ENCODE measurements at regions not wholly inside any gene's neighbourhood (a gene's known extent, or its start where the extent isn't known, plus 50 kb on each side); places are given as distances from the start of the nearest gene placed in this dataset.
A peak's percentile ranks its signal among the peaks of the same experiment; 100 is the strongest.

DNA sequence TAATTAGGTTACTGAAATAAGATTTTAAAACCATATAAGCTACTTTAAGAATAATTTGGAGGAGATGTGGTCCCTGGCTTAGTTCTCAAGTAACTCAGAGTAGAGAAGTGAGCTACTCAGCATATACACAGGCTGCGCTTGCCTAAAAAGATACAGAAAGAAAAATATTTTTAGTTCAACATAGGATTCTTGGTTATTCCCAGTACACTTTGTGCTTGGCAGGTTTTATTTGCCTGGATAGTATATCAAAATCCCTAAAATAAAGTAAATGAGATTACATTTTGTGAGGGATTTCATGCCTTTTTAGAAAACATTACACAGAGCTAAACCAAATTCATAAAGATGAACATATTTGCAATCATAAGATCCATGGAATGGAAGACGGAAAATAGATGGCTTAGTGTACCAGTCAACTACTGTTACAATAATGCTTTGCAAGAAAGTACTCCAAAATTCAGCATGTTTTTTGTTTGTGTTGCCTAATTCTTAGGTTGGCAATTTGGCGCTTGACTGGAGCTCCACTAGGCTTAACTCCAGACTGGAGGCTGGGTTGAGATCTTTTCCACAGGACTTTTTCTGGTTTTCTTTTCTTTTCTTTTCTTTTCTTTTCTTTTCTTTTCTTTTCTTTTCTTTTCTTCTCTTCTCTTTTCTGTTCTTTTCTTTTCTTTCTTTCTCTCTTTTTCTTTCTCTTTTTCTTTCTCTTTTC is 600.5 kb upstream of the SYT4 start:
- no peak for DNase-seq

GRCh38 chr18:43879415-43879814 is 602.1 kb upstream of the SYT4 start:
- DNase-seq, result no peak

DNA sequence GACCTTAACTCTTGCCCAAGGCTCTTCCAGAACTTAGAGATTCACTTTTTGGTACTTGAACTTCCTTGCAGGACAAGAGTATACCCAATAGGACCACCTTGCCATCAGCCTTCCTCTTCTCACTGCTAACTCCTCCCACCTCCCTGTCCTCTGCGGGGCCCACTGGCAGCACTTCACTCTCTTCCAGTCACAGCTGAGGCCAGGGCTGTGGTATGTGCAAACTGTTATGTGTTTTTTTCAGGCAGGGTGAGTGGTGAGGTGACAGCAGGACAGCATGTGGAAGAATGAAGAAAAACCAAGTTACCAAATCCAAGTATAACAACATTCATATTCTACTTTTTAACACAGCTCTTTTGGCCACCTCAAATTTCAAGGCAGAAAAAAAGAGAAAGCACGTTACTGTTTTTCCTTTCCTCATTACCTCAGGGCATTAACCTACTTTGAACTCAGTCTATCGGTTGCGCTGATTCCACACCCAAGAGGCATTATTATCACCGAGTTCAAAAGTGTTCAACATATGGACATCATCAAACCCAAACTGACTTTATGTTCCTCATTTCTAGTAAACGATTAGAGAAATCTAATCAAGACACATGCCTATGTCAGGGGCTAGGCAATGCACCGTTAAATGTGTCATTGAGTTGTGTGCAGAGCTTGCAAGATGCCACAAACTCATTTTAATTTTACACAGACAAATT is 605.2 kb upstream of the SYT4 start:
- no peak for DNase-seq

GRCh38 chr18:43883886-43884285 is 606.6 kb upstream of the SYT4 start:
- no peak for DNase-seq

- no peak for DNase-seq
These were observed 609.1 kb upstream of the SYT4 start for GRCh38 chr18:43886341-43886740.

GRCh38 chr18:43887491-43887890 is 610.2 kb upstream of the SYT4 start:
- DNase-seq, result no peak

GRCh38 chr18:43888598-43888997 is 611.3 kb upstream of the SYT4 start:
- DNase-seq, result no peak

DNA sequence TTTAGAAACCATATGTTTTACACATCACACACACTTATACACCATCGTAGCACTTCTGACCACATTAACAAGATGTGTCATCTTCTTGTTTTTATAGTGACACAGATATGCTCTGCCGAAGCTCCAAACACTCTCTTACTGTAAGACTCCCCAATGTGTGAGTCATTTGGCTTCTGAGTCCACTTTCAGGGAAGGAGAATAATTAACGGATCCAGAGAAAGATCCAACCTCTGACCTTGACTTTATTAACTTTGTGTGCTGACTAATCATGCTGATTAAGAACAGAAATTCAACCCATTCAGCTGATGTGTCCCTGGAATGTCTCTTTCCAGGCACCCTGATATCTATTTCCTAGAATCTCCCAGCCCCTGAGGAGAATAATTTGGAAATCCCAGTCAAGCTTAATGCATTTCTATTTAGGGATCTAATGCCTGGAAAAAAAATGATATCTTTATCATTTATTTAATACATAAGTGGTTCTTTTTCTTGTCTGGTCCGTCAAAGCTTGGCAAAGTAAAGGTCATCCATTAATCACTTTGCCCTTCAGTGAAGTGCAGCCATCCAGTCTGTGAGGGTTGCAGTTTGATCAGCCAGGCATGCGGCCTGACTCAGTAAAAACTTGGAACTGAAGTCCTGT is 615.8 kb upstream of the SYT4 start:
- no peak for DNase-seq

DNA sequence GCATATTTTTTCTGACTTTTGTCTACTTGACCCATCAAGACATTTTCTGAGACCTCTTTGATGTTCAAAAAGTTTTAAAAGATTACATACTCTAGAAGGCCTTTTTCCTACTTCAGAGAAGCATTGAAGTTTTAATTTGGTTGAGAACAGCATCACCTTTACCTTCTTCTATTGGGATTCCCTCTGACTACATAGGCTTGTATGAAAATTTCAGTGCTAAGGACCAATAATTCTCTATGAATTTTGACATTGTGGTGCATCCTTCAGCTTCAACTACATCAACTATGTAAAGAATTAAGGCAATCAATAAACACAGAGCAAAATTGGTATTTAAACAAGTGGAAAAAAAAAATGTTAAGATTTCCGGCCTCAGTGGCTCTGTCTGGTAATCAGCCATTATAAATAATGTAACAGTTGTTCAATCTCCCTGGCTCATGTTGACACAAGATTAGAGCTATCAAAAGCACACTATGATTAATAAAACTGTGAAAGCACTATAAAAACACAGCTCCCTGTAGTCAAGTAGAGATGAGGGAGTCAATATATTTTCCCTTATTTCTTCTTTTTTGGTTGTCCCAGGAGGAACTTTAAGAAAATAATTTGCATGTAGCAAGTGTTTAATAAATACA is 627.0 kb upstream of the SYT4 start:
- no peak for DNase-seq

GRCh38 chr18:43914018-43914417 is 636.7 kb upstream of the SYT4 start:
- DNase-seq, result no peak

GRCh38 chr18:43916984-43917383 is 639.7 kb upstream of the SYT4 start:
- no peak for DNase-seq

DNA sequence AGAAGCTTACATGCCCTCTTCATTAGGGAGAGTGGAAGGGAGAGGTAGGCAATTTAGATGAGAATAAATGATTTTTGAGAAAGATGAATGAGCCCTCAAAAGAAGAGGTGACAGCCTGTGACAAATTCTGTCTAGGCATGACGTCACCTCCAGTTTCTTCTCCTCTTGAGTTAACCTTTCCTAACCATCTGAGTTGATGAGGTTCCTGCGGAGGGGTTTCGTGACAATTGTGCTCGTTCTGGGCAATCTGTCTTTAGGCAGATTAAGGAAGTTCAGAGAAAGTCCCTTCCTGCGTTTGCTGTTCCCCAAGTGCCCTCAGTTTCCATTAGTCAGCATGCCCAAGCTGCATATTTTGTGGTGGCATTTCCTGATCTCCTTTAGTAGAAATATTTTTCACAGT is 640.2 kb upstream of the SYT4 start:
- DNase-seq, result no peak

DNA sequence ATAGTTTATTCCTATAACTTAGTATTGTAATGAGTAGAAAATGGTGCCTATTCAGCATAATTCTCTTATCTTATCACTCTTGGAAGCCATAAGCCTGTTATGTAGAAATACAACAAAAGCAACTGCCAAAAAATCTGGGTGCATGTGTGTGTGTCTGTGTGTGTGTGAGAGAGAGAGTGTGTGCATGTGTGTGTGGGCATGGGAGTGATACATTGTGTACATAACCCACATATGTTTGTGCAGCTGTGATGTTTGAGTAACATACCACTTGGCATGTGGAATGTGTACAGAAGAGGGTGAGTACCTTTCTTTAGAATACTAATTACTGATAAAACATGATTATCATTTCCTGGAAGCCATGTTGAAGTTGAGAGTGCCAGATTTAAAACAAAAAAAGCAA is 642.3 kb upstream of the SYT4 start:
- DNase-seq, result peak; percentile 65 to 69

DNA sequence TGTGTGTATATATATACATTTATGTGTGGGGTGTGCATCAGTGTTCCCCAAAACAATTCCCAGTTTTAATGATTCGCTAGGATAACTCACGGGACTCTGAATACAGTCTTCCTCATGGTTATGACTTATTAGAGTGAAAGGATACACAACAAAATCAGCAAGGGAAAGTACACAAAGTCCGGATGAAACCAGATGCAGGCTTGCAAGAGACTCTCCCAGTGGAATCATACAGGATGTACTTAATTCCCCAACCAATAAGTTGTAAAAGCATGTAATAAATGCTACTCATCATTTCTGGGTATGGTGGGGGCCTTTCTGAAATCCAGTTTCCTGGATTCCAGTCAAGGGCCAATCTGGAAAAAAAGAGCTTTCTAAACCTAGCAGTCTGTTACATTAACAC is 654.1 kb upstream of the SYT4 start:
- no peak for DNase-seq

GRCh38 chr18:43932140-43932539 is 654.9 kb upstream of the SYT4 start:
- no peak for DNase-seq

DNA sequence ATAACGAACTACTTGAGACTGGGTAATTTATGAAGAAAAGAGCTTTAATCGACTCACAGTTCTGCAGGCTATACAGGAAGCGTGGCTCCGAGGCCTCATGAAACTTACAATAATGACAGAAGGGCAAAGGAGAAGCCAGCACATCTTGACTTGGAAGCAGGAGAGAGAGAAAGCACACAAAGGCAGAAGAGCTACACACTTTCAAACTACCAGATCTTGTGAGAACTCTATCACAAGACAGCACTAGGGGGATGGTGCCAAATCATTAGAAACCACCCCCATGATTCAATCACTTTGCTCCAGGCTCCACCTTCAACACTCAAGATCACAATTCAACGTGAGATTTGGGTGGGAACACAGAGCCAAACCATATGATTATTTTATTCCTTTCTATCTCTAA is 655.9 kb upstream of the SYT4 start:
- no peak for DNase-seq

DNA sequence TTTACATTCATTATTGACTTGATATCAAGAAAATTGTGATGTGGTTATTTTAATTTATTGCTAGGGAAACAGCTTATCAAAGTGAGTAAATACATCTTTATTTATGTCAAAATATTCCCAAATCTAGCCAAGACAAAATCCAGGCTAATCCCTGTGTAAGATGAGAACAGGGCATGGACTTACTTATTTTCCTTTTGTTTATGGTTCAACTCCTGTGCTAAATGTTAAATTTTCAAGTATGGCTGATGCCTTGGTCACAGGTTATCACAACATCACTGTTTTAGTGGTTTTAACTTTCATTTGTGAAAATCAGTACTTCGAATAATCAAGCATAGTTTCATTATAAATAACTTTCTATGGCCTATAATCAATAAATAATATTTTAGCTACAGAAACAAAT is 657.0 kb upstream of the SYT4 start:
- DNase-seq, result peak in 1 of 2 donors; percentile 14

DNA sequence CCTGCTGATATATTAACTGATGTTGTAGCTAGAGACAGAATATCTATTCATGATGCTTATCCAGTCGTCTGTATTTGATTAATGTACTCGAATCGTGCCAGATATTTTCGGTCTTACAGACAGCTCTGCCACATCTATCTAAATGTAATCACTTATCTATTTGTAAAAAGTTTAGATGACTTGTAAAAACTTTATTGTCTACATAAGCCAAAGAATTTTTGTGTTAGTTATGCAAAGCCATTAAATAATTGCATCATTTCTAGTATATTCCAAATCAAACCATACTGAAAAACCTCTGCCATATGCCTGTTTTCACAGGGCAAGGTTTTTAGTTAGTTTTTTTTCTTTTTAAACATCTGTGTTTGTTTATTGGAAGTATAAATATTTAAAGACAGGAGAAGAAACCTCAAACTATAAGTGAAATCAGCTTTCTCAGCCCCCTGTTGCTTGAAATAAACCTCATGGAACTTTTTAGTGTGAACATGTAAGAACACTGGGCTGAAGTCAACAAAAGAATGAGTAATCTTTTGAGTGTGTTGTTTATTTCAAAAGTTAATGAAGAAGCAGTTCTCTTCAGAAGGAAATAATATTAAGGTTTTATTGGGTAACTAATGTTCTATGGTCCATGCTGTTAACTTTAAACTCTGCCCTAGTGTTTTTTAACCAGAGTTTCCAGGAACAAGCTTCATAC is 657.6 kb upstream of the SYT4 start:
- peak; percentile 87 to 91 for DNase-seq

GRCh38 chr18:43936176-43936575 is 658.9 kb upstream of the SYT4 start:
- no peak for DNase-seq

GRCh38 chr18:43949291-43949690 is 672.0 kb upstream of the SYT4 start:
- no peak for DNase-seq

DNA sequence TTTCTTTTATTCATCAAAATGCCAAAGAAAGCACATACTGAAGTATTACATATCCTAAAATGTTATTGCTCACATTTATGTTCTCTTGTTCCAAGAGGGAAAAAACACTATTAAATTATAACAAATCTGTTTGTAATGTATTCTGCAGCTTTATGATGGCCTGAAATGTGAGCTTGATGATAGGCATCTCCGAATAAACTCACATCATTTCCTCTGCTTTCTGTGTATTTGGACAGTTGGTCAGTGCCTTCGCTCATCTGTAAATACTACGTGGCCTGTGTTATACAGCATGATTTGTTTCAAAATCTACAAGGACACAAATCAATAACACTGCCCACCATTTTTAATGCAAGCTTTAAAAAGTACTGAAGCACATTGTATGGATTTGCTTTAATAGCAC is 672.8 kb upstream of the SYT4 start:
- DNase-seq, result no peak

- DNase-seq, result no peak
These were observed 675.1 kb upstream of the SYT4 start for GRCh38 chr18:43952398-43952797.

All from right lung (tissue), 2 donors.